ENCODE measurements at regions not wholly inside any gene's neighbourhood (a gene's known extent, or its start where the extent isn't known, plus 50 kb on each side); places are given as distances from the start of the nearest gene placed in this dataset.

DNA sequence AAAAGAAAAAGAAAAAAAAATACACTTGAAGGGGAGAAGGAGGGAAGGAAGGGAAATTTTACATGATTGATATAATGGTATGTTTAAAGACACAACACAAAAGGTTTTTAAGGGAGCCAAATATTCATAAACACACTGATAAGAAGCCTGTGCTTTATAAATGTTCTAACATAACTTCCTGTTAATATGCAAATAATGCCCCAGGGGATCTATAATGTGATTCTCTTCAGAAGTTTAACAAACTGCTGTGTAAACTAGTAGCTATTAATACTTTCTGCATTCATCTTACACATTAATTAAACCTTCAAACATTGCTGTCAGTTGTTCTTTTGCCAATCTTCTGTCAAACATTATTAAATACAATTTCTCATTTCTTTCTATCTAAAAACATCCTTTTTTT, 231.6 kb downstream of the TJP1 start:
- no peak overlapping the region for H3K4me3 ChIP-seq (ENCODE audit: control insufficient read depth, low read depth, low read length)

DNA sequence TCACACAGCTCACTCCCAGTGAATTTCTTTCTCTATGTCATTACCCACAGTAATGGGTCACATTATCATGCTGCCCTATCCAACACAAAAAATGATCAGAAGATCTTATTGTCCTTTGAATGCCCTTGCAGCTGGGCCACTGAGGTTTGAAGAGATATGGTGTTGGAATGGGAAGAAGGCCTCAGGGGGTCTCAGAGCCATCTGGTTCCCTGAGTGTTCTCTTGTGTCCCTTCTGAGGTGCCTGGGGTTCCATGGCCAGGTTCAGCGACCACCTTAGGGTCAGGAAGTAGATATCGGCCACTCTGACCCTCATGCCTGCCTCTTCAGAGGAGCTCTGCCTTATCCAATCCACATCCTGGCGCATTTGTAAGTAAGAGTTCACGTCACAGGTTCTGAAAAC, 232.3 kb downstream of the TJP1 start:
- TF ChIP-seq, protein P1, sequence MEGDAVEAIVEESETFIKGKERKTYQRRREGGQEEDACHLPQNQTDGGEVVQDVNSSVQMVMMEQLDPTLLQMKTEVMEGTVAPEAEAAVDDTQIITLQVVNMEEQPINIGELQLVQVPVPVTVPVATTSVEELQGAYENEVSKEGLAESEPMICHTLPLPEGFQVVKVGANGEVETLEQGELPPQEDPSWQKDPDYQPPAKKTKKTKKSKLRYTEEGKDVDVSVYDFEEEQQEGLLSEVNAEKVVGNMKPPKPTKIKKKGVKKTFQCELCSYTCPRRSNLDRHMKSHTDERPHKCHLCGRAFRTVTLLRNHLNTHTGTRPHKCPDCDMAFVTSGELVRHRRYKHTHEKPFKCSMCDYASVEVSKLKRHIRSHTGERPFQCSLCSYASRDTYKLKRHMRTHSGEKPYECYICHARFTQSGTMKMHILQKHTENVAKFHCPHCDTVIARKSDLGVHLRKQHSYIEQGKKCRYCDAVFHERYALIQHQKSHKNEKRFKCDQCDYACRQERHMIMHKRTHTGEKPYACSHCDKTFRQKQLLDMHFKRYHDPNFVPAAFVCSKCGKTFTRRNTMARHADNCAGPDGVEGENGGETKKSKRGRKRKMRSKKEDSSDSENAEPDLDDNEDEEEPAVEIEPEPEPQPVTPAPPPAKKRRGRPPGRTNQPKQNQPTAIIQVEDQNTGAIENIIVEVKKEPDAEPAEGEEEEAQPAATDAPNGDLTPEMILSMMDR (IDR thresholded peaks at IDR 0.05; ENCODE audit: control insufficient read depth, insufficient read depth, low read depth, low read length, missing control alignments) = no peak

More for the DNA sequence above, 231.6 kb downstream of the TJP1 start:
- DNase-seq (ENCODE audit: low read depth) = no peak
- TF ChIP-seq, protein P1 (IDR thresholded peaks at IDR 0.05; ENCODE audit: control insufficient read depth, insufficient read depth, low read depth, low read length, missing control alignments) = no peak

DNA sequence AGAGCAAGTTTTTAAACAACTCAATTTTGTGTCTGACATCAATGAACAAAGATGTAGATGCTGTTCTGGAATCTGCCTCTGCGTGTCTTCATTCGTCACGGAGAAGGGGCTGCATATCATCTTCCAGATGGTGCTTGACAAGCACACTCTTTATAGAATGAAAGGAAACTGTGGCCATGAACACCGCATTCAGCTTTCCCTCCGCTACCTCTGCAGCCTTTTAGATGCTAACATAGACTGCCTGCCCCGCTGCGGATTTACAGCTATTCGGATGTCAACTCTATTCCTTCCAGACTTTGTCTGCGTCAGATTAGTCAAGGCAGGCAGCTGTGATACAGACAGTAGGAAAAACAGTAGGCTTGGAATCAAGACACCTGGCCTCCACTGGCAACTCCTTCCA, 232.9 kb downstream of the TJP1 start:
- DNase-seq (ENCODE audit: low read depth) = no peak
- no peak overlapping the region for H3K4me3 ChIP-seq (ENCODE audit: control insufficient read depth, low read depth, low read length)
- TF ChIP-seq, protein P1 (IDR thresholded peaks at IDR 0.05; ENCODE audit: control insufficient read depth, insufficient read depth, low read depth, low read length, missing control alignments) = no peak

More for the DNA sequence above, 232.3 kb downstream of the TJP1 start:
- no peak overlapping the region for H3K4me3 ChIP-seq (ENCODE audit: control insufficient read depth, low read depth, low read length)
- no peak for DNase-seq (ENCODE audit: low read depth)

DNA sequence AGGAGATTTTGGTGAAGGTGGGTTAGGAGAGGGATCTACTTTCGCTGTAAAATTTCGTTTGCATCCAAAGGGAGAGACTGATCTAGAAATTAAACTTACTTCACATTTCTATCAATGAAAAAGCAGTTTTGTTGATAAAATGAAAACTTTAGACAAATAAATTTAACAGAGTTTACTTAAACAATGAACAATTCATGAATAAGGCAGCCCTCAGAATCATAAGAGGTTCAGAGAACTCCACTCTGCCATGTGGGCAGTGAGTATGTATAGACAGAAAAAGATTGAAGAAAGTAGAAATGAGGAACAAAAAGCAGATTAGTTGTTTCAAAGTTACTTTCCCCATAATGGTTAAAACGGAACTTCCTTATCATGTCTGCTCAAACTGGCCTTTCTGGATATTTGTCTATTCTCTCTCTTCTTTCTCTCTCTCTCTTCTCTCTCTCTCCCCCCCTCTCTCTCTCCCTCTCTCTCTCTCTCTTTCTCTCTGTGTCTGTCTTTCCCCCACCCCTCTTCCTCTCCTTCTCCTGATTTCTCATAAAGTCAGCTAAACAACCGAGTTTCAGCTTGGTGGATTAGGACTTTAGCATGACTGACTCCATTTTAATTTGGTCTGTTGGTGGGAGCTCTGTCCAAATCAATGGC, 248.9 kb downstream of the TJP1 start:
- DNase-seq (ENCODE audit: low read depth) = no peak
- no peak overlapping the region for H3K4me3 ChIP-seq (ENCODE audit: control insufficient read depth, low read depth, low read length)
- TF ChIP-seq, protein P1 (IDR thresholded peaks at IDR 0.05; ENCODE audit: control insufficient read depth, insufficient read depth, low read depth, low read length, missing control alignments) = no peak

DNA sequence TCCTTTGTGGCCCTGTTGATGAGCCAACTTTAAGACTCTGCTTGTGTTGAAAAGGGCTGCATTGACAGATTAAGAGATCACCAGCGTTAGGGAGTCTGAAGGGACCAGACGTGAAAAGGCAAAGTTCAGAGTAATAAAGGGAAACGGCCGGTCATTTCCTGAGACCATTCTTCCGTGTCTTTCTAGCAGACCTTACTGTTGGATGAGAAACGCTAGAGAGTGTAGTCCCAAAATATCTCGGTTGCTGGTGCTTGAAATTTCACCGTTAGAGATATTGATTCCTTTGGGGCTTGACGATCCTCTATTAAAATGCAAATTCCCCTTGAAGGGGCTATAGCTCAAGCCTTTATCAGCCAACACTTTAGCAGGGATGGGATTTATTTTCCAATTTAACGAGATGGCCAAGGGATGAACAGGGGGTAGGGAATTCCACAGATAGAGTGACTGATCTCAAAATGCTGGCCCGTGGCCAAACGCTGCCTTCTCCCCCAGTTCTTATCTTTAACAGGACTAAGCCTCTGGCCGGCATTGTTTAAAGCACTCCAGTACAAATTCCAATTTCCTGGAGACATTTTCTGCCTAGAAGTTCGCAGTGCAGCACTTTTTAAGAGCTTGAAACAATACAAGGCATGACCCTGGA, 250.4 kb downstream of the TJP1 start:
- H3K4me3 ChIP-seq (ENCODE audit: control insufficient read depth, low read depth, low read length) = no peak overlapping the region
- DNase-seq (ENCODE audit: low read depth) = no peak
- TF ChIP-seq, protein P1 (IDR thresholded peaks at IDR 0.05; ENCODE audit: control insufficient read depth, insufficient read depth, low read depth, low read length, missing control alignments) = no peak

DNA sequence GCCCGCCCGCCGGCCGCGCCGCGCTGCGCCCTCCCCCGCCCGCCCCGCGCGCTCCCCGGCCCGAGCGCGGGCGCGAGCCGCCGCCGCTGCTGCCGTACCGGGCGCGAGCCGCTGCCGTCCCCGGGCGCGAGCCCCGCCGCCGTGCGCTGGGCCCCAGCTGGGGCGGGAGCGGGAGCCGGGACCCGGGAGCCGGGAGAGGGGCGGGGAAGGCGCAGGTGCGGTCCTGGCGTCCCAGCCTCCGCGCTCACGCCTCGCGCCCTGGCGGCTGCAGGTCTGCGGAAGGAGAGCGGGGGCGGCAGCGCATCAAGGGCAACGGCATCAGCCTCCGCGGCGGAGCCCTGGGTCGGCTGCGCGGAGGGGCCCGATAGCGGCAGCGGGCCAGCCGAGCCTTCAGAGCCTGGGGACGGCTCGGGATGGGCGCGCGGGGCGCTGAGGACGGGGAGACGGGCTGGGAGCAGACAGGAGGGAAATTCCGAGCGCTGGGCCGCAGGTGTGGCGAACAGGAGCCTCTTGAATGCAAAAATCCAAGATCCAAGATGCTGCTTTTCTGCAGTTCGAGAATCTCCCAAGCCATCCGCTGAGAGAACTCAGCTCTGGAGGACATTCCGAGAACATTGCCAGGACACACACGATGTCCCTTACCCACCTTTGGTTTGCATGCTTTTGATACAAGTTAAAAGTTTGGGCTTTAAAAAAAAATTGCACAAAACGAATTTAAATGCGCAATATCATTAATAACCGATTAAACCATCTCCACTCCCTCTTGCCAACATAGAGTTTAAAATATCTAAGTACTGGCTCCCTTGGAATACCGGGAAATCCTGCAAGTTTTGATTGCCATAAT, 251.1 kb downstream of the TJP1 start:
- H3K4me3 ChIP-seq (ENCODE audit: control insufficient read depth, low read depth, low read length) = no peak overlapping the region
- TF ChIP-seq, protein P1 (IDR thresholded peaks at IDR 0.05; ENCODE audit: control insufficient read depth, insufficient read depth, low read depth, low read length, missing control alignments) = no peak
- no peak for DNase-seq (ENCODE audit: low read depth)
